ENCODE measurements at regions not wholly inside any gene's neighbourhood (a gene's known extent, or its start where the extent isn't known, plus 50 kb on each side); places are given as distances from the start of the nearest gene placed in this dataset.

DNA sequence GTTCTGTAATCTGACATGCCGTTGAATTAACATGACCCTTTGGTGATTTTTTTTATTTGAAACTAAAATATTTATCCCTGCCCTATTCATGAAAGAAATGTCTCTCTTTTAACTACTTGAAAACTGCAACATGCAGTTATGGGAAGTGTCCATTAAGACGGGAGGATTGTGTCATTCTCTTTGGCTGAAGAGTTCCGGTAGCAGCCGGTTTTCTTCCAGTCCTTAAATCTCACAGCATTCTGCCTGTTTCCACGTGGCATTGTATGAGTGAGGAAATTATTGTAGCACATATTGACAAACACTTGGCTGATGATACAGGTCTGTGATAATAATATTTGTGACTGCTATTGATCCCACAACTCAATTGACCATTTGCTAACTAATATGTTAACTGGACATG lies 509.6 kb upstream of the POU3F3 start:
- no peak overlapping the region for H3K4me3 ChIP-seq (replicated peaks; ENCODE audit: insufficient read depth, low read length)
- DNase-seq (ENCODE audit: low read depth in 1 of 2, low spot score in 1 of 2), result no peak
- no peaks in the 10 kb centered on the region for H3K27me3 ChIP-seq (ENCODE audit: insufficient read depth, poor library complexity, severe bottlenecking)
- TF ChIP-seq GABPA (IDR thresholded peaks at IDR 0.05; ENCODE audit: low read depth) (no peak), POLR2AphosphoS5 (IDR thresholded peaks at IDR 0.05; ENCODE audit: low read depth) (no peak), SPI1 (IDR thresholded peaks at IDR 0.05; ENCODE audit: borderline replicate concordance, low read depth) (no peak)
- TF ChIP-seq, protein P1, sequence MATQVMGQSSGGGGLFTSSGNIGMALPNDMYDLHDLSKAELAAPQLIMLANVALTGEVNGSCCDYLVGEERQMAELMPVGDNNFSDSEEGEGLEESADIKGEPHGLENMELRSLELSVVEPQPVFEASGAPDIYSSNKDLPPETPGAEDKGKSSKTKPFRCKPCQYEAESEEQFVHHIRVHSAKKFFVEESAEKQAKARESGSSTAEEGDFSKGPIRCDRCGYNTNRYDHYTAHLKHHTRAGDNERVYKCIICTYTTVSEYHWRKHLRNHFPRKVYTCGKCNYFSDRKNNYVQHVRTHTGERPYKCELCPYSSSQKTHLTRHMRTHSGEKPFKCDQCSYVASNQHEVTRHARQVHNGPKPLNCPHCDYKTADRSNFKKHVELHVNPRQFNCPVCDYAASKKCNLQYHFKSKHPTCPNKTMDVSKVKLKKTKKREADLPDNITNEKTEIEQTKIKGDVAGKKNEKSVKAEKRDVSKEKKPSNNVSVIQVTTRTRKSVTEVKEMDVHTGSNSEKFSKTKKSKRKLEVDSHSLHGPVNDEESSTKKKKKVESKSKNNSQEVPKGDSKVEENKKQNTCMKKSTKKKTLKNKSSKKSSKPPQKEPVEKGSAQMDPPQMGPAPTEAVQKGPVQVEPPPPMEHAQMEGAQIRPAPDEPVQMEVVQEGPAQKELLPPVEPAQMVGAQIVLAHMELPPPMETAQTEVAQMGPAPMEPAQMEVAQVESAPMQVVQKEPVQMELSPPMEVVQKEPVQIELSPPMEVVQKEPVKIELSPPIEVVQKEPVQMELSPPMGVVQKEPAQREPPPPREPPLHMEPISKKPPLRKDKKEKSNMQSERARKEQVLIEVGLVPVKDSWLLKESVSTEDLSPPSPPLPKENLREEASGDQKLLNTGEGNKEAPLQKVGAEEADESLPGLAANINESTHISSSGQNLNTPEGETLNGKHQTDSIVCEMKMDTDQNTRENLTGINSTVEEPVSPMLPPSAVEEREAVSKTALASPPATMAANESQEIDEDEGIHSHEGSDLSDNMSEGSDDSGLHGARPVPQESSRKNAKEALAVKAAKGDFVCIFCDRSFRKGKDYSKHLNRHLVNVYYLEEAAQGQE (IDR thresholded peaks at IDR 0.05; ENCODE audit: insufficient replicate concordance, low read depth), result no peak
- TF ChIP-seq, protein P2, sequence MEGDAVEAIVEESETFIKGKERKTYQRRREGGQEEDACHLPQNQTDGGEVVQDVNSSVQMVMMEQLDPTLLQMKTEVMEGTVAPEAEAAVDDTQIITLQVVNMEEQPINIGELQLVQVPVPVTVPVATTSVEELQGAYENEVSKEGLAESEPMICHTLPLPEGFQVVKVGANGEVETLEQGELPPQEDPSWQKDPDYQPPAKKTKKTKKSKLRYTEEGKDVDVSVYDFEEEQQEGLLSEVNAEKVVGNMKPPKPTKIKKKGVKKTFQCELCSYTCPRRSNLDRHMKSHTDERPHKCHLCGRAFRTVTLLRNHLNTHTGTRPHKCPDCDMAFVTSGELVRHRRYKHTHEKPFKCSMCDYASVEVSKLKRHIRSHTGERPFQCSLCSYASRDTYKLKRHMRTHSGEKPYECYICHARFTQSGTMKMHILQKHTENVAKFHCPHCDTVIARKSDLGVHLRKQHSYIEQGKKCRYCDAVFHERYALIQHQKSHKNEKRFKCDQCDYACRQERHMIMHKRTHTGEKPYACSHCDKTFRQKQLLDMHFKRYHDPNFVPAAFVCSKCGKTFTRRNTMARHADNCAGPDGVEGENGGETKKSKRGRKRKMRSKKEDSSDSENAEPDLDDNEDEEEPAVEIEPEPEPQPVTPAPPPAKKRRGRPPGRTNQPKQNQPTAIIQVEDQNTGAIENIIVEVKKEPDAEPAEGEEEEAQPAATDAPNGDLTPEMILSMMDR (IDR thresholded peaks at IDR 0.05; ENCODE audit: insufficient read depth, low read length), result no peak
- H3K27ac ChIP-seq (replicated peaks), result no peak overlapping the region

DNA sequence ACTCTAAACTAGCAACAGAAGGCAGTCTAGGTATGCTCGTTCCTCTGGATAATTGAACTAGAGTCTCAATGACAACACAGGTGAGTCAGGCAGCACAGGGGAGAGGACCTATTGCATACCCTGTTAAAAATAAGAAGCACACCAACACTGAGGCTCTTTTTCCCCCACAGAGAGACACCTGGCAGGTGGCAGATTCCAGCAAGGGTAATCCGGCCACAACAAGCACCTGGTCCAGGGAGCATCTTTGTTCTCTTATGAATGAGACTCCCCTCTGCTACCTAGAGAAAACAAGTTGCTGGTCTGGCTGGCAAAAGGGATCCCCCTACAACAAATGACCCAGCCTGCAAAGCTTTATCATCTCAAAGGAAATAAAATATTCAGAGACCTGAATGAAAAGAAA lies 508.9 kb upstream of the POU3F3 start:
- DNase-seq (ENCODE audit: low read depth in 1 of 2, low spot score in 1 of 2), result no peak
- H3K4me3 ChIP-seq (replicated peaks; ENCODE audit: insufficient read depth, low read length), result no peak overlapping the region
- H3K27me3 ChIP-seq (ENCODE audit: insufficient read depth, poor library complexity, severe bottlenecking), result no peaks in the 10 kb centered on the region
- no peak overlapping the region for H3K27ac ChIP-seq (replicated peaks)
- TF ChIP-seq POLR2AphosphoS5 (IDR thresholded peaks at IDR 0.05; ENCODE audit: low read depth) (no peak), GABPA (IDR thresholded peaks at IDR 0.05; ENCODE audit: low read depth) (no peak), SPI1 (IDR thresholded peaks at IDR 0.05; ENCODE audit: borderline replicate concordance, low read depth) (no peak)
- TF ChIP-seq, protein P2 (IDR thresholded peaks at IDR 0.05; ENCODE audit: insufficient read depth, low read length), result no peak
- TF ChIP-seq, protein P1 (IDR thresholded peaks at IDR 0.05; ENCODE audit: insufficient replicate concordance, low read depth), result no peak

DNA sequence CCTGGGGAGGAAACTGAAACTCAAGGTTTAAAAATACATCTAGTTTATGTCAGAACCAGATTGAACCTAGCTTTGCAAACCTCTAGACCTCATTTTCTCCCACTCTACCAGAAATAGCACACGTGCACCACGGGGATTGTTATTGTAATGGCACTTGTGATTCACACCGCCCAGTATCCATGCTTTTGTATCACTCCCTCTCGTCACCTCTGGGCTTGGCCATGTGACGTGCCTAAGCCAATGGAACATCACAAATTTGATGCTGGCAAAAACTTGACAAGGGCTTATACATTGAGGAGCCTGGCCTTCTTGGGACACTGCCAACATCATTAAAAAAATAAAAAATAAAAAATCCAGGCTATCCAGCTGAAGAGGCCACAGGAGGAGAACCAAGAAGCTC lies 495.8 kb upstream of the POU3F3 start:
- DNase-seq (ENCODE audit: low read depth in 1 of 2, low spot score in 1 of 2), result no peak
- H3K27ac ChIP-seq (replicated peaks), result no peak overlapping the region
- H3K27me3 ChIP-seq (ENCODE audit: insufficient read depth, poor library complexity, severe bottlenecking), result no peaks in the 10 kb centered on the region
- no peak for TF ChIP-seq POLR2AphosphoS5 (IDR thresholded peaks at IDR 0.05; ENCODE audit: low read depth)
- TF ChIP-seq GABPA (IDR thresholded peaks at IDR 0.05; ENCODE audit: low read depth), result no peak
- TF ChIP-seq, protein P1 (IDR thresholded peaks at IDR 0.05; ENCODE audit: insufficient replicate concordance, low read depth), result no peak
- TF ChIP-seq, protein P2 (IDR thresholded peaks at IDR 0.05; ENCODE audit: insufficient read depth, low read length), result no peak
- TF ChIP-seq SPI1 (IDR thresholded peaks at IDR 0.05; ENCODE audit: borderline replicate concordance, low read depth), result no peak
- no peak overlapping the region for H3K4me3 ChIP-seq (replicated peaks; ENCODE audit: insufficient read depth, low read length)

Data from HL-60 (cell line).